ENCODE measurements at regions not wholly inside any gene's neighbourhood (a gene's known extent, or its start where the extent isn't known, plus 50 kb on each side); places are given as distances from the start of the nearest gene placed in this dataset.

DNA sequence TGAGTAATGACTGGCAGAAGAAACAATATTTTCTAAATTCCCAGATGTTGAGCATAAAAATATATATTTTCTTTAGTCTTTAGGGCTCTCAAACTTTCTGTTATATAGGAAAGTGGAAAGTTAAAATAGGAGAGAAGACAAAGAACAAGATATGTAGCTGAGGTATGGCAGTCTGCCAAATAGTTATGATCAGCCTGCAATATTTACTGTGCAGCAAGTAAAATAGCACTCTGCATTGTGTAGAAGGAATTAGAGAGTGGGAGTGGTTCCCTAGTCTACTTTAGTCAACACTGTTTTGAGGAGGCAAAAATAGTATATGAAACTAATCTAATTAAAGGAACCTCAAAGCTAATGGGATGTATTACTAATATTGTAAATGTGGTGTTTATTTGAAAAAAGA, 978.1 kb upstream of the ALCAM start:
- H2AFZ ChIP-seq (ENCODE audit: low read depth, low read length), result no peak overlapping the region
- no peak overlapping the region for H3K9ac ChIP-seq (ENCODE audit: low read depth, low read length)
- H4K20me1 ChIP-seq (ENCODE audit: insufficient read depth, low read length), result no peaks in the 10 kb centered on the region
- TF ChIP-seq EZH2 (IDR thresholded peaks at IDR 0.05; ENCODE audit: borderline replicate concordance, low read depth, low read length, severe bottlenecking), result no peak
- TF ChIP-seq, protein P1, sequence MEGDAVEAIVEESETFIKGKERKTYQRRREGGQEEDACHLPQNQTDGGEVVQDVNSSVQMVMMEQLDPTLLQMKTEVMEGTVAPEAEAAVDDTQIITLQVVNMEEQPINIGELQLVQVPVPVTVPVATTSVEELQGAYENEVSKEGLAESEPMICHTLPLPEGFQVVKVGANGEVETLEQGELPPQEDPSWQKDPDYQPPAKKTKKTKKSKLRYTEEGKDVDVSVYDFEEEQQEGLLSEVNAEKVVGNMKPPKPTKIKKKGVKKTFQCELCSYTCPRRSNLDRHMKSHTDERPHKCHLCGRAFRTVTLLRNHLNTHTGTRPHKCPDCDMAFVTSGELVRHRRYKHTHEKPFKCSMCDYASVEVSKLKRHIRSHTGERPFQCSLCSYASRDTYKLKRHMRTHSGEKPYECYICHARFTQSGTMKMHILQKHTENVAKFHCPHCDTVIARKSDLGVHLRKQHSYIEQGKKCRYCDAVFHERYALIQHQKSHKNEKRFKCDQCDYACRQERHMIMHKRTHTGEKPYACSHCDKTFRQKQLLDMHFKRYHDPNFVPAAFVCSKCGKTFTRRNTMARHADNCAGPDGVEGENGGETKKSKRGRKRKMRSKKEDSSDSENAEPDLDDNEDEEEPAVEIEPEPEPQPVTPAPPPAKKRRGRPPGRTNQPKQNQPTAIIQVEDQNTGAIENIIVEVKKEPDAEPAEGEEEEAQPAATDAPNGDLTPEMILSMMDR (IDR thresholded peaks at IDR 0.05; ENCODE audit: borderline replicate concordance, extremely low read depth, low read length, poor library complexity, severe bottlenecking), result no peak
- H3K4me1 ChIP-seq (ENCODE audit: insufficient read depth, low read length), result no peaks in the 10 kb centered on the region
- no peaks in the 10 kb centered on the region for H3K36me3 ChIP-seq (ENCODE audit: insufficient read depth, low read length)
- no peak overlapping the region for H3K4me3 ChIP-seq (ENCODE audit: low read depth in 1 of 2, low read length in 2 of 2)
- no peak overlapping the region for H3K4me2 ChIP-seq (ENCODE audit: insufficient read depth, low read length)
- no peaks in the 10 kb centered on the region for H3K9me3 ChIP-seq (ENCODE audit: insufficient read depth, low read length, severe bottlenecking)
- H3K27ac ChIP-seq (ENCODE audit: low read length), result no peak overlapping the region
- H3K79me2 ChIP-seq (ENCODE audit: insufficient read depth, low read length), result no peaks in the 10 kb centered on the region
- DNase-seq (no peak), ATAC-seq (ENCODE audit: insufficient read depth, low read depth) (no peak)
- no peaks in the 10 kb centered on the region for H3K27me3 ChIP-seq (ENCODE audit: insufficient read depth, low read length, poor library complexity)

DNA sequence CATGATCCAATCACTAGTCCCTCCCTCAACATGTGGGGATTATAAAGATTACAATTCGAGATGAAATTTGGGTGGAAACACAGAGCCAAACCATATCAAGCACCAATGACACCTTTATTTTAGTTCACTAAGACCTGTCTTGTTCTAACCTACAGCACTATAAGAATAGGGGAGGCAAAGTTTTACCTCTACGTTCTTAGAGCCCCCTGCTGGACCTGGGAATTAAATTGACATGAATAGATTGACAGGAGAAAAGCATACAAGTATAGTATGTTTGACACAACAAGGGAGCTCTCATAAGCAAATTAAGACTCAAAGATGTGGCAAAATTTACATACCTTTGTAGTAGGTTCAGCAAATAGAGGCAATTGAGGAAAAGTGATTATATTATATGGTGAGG, 974.4 kb upstream of the ALCAM start:
- Histone ChIP-seq H3K9me3 (ENCODE audit: insufficient read depth, low read length, severe bottlenecking) (no peaks in the 10 kb centered on the region), H3K27ac (ENCODE audit: low read length) (no peak overlapping the region), H4K20me1 (ENCODE audit: insufficient read depth, low read length) (no peaks in the 10 kb centered on the region), H3K9ac (ENCODE audit: low read depth, low read length) (no peak overlapping the region), H2AFZ (ENCODE audit: low read depth, low read length) (no peak overlapping the region), H3K36me3 (ENCODE audit: insufficient read depth, low read length) (no peaks in the 10 kb centered on the region), H3K27me3 (ENCODE audit: insufficient read depth, low read length, poor library complexity) (no peaks in the 10 kb centered on the region), H3K79me2 (ENCODE audit: insufficient read depth, low read length) (no peaks in the 10 kb centered on the region), H3K4me1 (ENCODE audit: insufficient read depth, low read length) (no peaks in the 10 kb centered on the region), H3K4me3 (ENCODE audit: low read depth in 1 of 2, low read length in 2 of 2) (no peak overlapping the region), H3K4me2 (ENCODE audit: insufficient read depth, low read length) (no peak overlapping the region)
- ATAC-seq (ENCODE audit: insufficient read depth, low read depth), result no peak
- no peak for DNase-seq
- TF ChIP-seq, protein P1 (IDR thresholded peaks at IDR 0.05; ENCODE audit: borderline replicate concordance, extremely low read depth, low read length, poor library complexity, severe bottlenecking), result peak; percentile 24
- no peak for TF ChIP-seq EZH2 (IDR thresholded peaks at IDR 0.05; ENCODE audit: borderline replicate concordance, low read depth, low read length, severe bottlenecking)

DNA sequence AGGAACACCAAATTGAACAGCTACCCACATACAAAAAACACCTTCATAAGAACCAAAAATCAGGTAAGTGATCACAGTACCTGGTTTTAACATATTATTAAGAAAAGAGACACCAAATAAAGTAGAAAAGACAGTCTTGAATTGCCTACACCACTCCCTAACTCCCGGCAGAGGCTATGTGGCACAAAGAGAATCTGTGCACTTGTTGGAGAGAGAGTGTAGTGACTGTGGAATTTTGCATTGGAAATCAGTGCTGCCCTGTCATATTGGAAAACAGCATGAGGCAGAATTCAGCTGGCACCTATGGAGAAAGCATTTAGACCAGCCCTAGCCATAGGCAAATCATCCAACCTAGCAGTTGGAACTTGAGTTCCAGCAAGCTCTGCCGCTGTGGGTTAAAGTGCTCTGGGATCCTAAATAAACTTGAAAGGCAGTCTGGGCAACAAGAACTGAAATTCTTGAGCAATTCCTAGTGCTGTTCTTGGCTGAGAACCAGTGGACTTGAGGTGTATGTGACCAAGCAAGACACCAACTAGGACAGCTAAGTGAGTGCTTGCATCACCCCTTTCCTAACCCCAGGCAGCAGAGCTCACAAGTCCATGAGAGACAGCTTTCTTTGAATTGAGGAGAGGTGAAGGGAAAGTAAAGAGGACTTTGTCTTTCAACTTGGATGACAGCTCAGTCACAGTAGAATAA, 969.6 kb upstream of the ALCAM start:
- H3K27me3 ChIP-seq (ENCODE audit: insufficient read depth, low read length, poor library complexity), result no peaks in the 10 kb centered on the region
- H4K20me1 ChIP-seq (ENCODE audit: insufficient read depth, low read length), result no peaks in the 10 kb centered on the region
- no peak overlapping the region for H2AFZ ChIP-seq (ENCODE audit: low read depth, low read length)
- no peak overlapping the region for H3K9ac ChIP-seq (ENCODE audit: low read depth, low read length)
- no peak overlapping the region for H3K4me3 ChIP-seq (ENCODE audit: low read depth in 1 of 2, low read length in 2 of 2)
- no peak for TF ChIP-seq EZH2 (IDR thresholded peaks at IDR 0.05; ENCODE audit: borderline replicate concordance, low read depth, low read length, severe bottlenecking)
- TF ChIP-seq, protein P1 (IDR thresholded peaks at IDR 0.05; ENCODE audit: borderline replicate concordance, extremely low read depth, low read length, poor library complexity, severe bottlenecking), result no peak
- H3K27ac ChIP-seq (ENCODE audit: low read length), result no peak overlapping the region
- no peaks in the 10 kb centered on the region for H3K9me3 ChIP-seq (ENCODE audit: insufficient read depth, low read length, severe bottlenecking)
- H3K4me1 ChIP-seq (ENCODE audit: insufficient read depth, low read length), result no peaks in the 10 kb centered on the region
- ATAC-seq (ENCODE audit: insufficient read depth, low read depth) (no peak), DNase-seq (no peak)
- H3K36me3 ChIP-seq (ENCODE audit: insufficient read depth, low read length), result no peaks in the 10 kb centered on the region
- no peak overlapping the region for H3K4me2 ChIP-seq (ENCODE audit: insufficient read depth, low read length)
- no peaks in the 10 kb centered on the region for H3K79me2 ChIP-seq (ENCODE audit: insufficient read depth, low read length)
